A673 (cell line): ENCODE measurements at regions not wholly inside any gene's neighbourhood (a gene's known extent, or its start where the extent isn't known, plus 50 kb on each side); places are given as distances from the start of the nearest gene placed in this dataset.

ENCODE experiments used
- BruUV-seq: library from RNA; stranded (reverse); fragments of 400-500 nt; replicated peaks from 2 replicates; lab custom pipeline; 2021; lab: Mats Ljungman, UMichigan
- CTCF ChIA-PET: fragments of 300-600 bp; sonication (Branson Sonifier 250); formaldehyde crosslinking; loops from one replicate; lab custom pipeline; 2022; ENCODE audit warnings: antibody characterized with exemption; lab: Charles Lee
- POLR2A ChIA-PET: fragments of 300-600 bp; sonication (Branson Sonifier 250); formaldehyde crosslinking; loops from one replicate; lab custom pipeline; 2022; ENCODE audit warnings: antibody characterized with exemption; ENCODE audit not compliant: low non-redundant PET; lab: Charles Lee
- DNase-seq: peaks from one replicate; pipeline ENCODE4 v3.0.0-alpha.2; 2015; ENCODE audit warnings: low spot score
- H3K27ac ChIP-seq: fragments of 200-600 bp; sonication (generic); 2 replicates; pipeline ENCODE4 v1.5.1; 2016; ENCODE audit warnings: mixed run types, low read depth, mild to moderate bottlenecking, mixed read lengths, antibody characterized with exemption, low read length; ENCODE audit not compliant: poor library complexity, severe bottlenecking
- H3K27me3 ChIP-seq: fragments of 200-600 bp; sonication (generic); replicated peaks from 2 replicates; pipeline ENCODE4 v1.6.1; 2017; ENCODE audit warnings: mixed run types, low read depth, mild to moderate bottlenecking, mixed read lengths, antibody characterized with exemption, low read length; ENCODE audit not compliant: insufficient read depth, poor library complexity
- H3K36me3 ChIP-seq: fragments of 200-600 bp; sonication (generic); 2 replicates; pipeline ENCODE4 v1.6.1; 2016; ENCODE audit warnings: mixed run types, mild to moderate bottlenecking, mixed read lengths, antibody characterized with exemption, low read length; ENCODE audit not compliant: insufficient read depth, poor library complexity, severe bottlenecking
- H3K4me1 ChIP-seq: fragments of 200-600 bp; sonication (generic); 2 replicates; pipeline ENCODE4 v1.6.1; 2017; ENCODE audit warnings: mixed run types, mild to moderate bottlenecking, mixed read lengths, antibody characterized with exemption, low read length; ENCODE audit not compliant: insufficient read depth, poor library complexity, severe bottlenecking
- H3K4me3 ChIP-seq: fragments of 200-600 bp; sonication (generic); 2 replicates; pipeline ENCODE4 v1.5.1; 2016; ENCODE audit warnings: low read depth, mixed run types, mild to moderate bottlenecking, mixed read lengths, low read length; ENCODE audit not compliant: poor library complexity, severe bottlenecking
- H3K9me3 ChIP-seq: fragments of 200-600 bp; sonication (generic); 2 replicates; pipeline ENCODE4 v1.6.1; 2016; ENCODE audit warnings: mixed run types, low read depth, mild to moderate bottlenecking, mixed read lengths, antibody characterized with exemption, low read length; ENCODE audit not compliant: poor library complexity, severe bottlenecking
- EZH2 ChIP-seq: fragments of 200-600 bp; sonication (generic); IDR thresholded peaks from 2 replicates; pipeline ENCODE4 v1.6.1; 2017; ENCODE audit warnings: borderline replicate concordance, low read depth, mild to moderate bottlenecking, mixed read lengths, antibody characterized with exemption, low read length; ENCODE audit not compliant: poor library complexity, severe bottlenecking
- intact Hi-C: fragments of 100-400 bp; cut with micrococcal nuclease; formaldehyde crosslinking; loops from one replicate; pipeline ENCODE4 v1.10.0; 2022; ENCODE audit not compliant: unreplicated experiment
- TF ChIP-seq, protein P1 (sequence below): fragments of 300-800, 200-600 bp; sonication (generic); conservative IDR thresholded peaks from 2 replicates; pipeline ENCODE4 v1.5.1; 2017; ENCODE audit warnings: low read depth, mild to moderate bottlenecking, antibody characterized with exemption, low read length, moderate library complexity, mixed read lengths

DNA sequence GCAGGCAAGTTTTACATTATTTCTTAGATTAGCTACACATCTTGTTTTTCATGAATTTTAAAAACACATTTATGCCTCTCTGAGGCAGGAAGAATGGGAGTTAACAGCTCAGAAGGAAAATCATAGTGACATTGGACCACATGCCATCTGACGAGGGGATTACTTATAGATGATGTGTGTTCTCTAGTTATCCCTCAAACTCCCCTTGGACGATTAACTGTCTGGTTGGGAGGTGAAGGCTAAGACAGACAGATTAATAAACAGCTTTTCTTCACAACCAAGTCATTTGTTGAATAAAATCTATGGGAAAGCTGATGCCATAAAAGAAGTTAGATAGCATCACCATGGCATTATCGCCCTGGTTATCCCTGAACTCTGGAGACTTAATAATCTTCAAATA lies 80.0 kb upstream of the PREP start:
- H3K9me3 ChIP-seq: no peaks in the 10 kb centered on the region
- BruUV-seq: no TSS peak
- ChIA-PET CTCF (no interaction called here), POLR2A (no interaction called here)
- H3K4me1 ChIP-seq: no peaks in the 10 kb centered on the region
- intact Hi-C loops: loop anchor here (5.0 kb wide), 2 partner anchors 249 to 739 kb away; no protein-coding TSS in a partner anchor
- no peak overlapping the region for H3K4me3 ChIP-seq
- no peak for DNase-seq
- H3K27ac ChIP-seq: no peak overlapping the region
- no peaks in the 10 kb centered on the region for H3K36me3 ChIP-seq
- no peaks in the 10 kb centered on the region for H3K27me3 ChIP-seq
- TF ChIP-seq, protein P1, sequence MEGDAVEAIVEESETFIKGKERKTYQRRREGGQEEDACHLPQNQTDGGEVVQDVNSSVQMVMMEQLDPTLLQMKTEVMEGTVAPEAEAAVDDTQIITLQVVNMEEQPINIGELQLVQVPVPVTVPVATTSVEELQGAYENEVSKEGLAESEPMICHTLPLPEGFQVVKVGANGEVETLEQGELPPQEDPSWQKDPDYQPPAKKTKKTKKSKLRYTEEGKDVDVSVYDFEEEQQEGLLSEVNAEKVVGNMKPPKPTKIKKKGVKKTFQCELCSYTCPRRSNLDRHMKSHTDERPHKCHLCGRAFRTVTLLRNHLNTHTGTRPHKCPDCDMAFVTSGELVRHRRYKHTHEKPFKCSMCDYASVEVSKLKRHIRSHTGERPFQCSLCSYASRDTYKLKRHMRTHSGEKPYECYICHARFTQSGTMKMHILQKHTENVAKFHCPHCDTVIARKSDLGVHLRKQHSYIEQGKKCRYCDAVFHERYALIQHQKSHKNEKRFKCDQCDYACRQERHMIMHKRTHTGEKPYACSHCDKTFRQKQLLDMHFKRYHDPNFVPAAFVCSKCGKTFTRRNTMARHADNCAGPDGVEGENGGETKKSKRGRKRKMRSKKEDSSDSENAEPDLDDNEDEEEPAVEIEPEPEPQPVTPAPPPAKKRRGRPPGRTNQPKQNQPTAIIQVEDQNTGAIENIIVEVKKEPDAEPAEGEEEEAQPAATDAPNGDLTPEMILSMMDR: no peak
- TF ChIP-seq EZH2: no peak

DNA sequence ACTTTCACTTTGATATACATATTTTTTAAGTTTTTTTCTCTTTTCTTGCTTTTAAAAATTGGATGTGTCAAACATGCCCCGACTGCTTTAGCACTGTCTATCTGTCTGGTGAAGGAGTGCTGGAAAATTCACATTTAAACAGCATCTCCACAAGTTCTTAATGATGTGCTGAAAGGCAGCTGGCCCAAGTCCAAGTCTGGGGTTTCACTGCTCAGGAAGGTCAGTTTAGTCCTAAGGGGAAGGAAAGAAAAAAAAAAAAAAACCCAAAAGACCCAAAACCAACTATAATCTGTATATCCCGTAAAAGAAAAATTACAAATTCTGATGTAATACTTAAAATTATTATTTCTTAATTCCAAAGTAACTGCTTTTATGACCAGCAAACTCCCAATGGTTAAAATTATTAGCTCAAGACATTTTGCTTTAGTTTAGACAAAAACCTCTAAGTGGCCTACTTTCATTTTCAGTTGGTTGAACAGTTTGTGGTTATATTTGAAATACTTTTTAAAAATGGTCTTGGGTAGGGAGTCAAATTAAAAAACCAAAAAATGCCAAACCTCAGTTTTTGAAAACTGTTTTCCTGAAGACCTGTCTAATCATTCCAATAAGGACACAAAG lies 79.5 kb upstream of the PREP start:
- TF ChIP-seq EZH2: no peak
- TF ChIP-seq, protein P1: no peak
- DNase-seq: peak; percentile 10
- intact Hi-C loops: loop anchor here (5.0 kb wide), 2 partner anchors 250 to 740 kb away; no protein-coding TSS in a partner anchor
- H3K4me3 ChIP-seq: no peak overlapping the region
- ChIA-PET CTCF (no interaction called here), POLR2A (no interaction called here)
- H3K27ac ChIP-seq: no peak overlapping the region
- H3K9me3 ChIP-seq: no peaks in the 10 kb centered on the region
- H3K4me1 ChIP-seq: no peaks in the 10 kb centered on the region
- no peaks in the 10 kb centered on the region for H3K36me3 ChIP-seq
- H3K27me3 ChIP-seq: no peaks in the 10 kb centered on the region
- BruUV-seq: no TSS peak

DNA sequence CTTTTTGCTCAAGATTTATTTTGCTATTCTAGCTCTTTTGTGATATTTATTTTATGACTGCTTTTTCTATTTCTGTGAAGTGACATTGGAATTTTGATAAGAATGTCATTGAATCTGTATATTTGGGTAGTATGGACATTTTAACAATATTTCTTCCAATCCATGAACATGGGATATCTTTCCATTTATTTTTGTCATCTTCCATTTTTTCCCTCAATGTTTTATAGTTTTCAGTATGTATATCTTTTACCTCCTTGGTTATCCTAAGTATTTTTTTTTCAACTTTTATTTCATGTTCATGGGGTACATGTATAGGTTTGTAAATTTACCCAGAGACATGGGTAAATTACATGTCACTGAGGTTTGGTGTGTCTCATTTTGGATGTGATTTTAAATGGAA lies 74.1 kb upstream of the PREP start:
- TF ChIP-seq, protein P1: no peak
- TF ChIP-seq EZH2: no peak
- ChIA-PET POLR2A (no interaction called here), CTCF (no interaction called here)
- no peaks in the 10 kb centered on the region for H3K27me3 ChIP-seq
- intact Hi-C loops: no loop called here
- H3K27ac ChIP-seq: no peak overlapping the region
- no peak overlapping the region for H3K4me3 ChIP-seq
- no TSS peak for BruUV-seq
- H3K9me3 ChIP-seq: no peaks in the 10 kb centered on the region
- DNase-seq: no peak
- H3K4me1 ChIP-seq: no peaks in the 10 kb centered on the region
- H3K36me3 ChIP-seq: no peaks in the 10 kb centered on the region
